ENCODE measurements at regions not wholly inside any gene's neighbourhood (a gene's known extent, or its start where the extent isn't known, plus 50 kb on each side); places are given as distances from the start of the nearest gene placed in this dataset.

GRCh38 chr3:188085584-188086560 lies 68.1 kb upstream of the LPP start:
- TF ChIP-seq POLR2A (IDR thresholded peaks at IDR 0.05; ENCODE audit: low read length) (no peak), HOXA7 (CRISPR knock-in tag; IDR thresholded peaks at IDR 0.05) (no peak), MAX (IDR thresholded peaks at IDR 0.05) (no peak), EP300 (IDR thresholded peaks at IDR 0.05) (no peak), CEBPB (IDR thresholded peaks at IDR 0.05) (no peak), SREBF2 (IDR thresholded peaks at IDR 0.05) (no peak)
- TF ChIP-seq, protein P1, sequence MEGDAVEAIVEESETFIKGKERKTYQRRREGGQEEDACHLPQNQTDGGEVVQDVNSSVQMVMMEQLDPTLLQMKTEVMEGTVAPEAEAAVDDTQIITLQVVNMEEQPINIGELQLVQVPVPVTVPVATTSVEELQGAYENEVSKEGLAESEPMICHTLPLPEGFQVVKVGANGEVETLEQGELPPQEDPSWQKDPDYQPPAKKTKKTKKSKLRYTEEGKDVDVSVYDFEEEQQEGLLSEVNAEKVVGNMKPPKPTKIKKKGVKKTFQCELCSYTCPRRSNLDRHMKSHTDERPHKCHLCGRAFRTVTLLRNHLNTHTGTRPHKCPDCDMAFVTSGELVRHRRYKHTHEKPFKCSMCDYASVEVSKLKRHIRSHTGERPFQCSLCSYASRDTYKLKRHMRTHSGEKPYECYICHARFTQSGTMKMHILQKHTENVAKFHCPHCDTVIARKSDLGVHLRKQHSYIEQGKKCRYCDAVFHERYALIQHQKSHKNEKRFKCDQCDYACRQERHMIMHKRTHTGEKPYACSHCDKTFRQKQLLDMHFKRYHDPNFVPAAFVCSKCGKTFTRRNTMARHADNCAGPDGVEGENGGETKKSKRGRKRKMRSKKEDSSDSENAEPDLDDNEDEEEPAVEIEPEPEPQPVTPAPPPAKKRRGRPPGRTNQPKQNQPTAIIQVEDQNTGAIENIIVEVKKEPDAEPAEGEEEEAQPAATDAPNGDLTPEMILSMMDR (IDR thresholded peaks at IDR 0.05) = no peak
- TF ChIP-seq, protein P2, sequence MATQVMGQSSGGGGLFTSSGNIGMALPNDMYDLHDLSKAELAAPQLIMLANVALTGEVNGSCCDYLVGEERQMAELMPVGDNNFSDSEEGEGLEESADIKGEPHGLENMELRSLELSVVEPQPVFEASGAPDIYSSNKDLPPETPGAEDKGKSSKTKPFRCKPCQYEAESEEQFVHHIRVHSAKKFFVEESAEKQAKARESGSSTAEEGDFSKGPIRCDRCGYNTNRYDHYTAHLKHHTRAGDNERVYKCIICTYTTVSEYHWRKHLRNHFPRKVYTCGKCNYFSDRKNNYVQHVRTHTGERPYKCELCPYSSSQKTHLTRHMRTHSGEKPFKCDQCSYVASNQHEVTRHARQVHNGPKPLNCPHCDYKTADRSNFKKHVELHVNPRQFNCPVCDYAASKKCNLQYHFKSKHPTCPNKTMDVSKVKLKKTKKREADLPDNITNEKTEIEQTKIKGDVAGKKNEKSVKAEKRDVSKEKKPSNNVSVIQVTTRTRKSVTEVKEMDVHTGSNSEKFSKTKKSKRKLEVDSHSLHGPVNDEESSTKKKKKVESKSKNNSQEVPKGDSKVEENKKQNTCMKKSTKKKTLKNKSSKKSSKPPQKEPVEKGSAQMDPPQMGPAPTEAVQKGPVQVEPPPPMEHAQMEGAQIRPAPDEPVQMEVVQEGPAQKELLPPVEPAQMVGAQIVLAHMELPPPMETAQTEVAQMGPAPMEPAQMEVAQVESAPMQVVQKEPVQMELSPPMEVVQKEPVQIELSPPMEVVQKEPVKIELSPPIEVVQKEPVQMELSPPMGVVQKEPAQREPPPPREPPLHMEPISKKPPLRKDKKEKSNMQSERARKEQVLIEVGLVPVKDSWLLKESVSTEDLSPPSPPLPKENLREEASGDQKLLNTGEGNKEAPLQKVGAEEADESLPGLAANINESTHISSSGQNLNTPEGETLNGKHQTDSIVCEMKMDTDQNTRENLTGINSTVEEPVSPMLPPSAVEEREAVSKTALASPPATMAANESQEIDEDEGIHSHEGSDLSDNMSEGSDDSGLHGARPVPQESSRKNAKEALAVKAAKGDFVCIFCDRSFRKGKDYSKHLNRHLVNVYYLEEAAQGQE (IDR thresholded peaks at IDR 0.05) = no peak

All from A549 (cell line).